Panc1 (cell line): ENCODE measurements at regions not wholly inside any gene's neighbourhood (a gene's known extent, or its start where the extent isn't known, plus 50 kb on each side); places are given as distances from the start of the nearest gene placed in this dataset.

Experiments used
- CTCF ChIP-seq: fragments of 450-650 bp; IDR thresholded peaks from 2 replicates; pipeline ENCODE4 v1.5.1; 2017; ENCODE audit warnings: mild to moderate bottlenecking
- POLR2AphosphoS5 ChIP-seq: IDR thresholded peaks from 2 replicates; pipeline ENCODE4 v1.6.1; 2012; ENCODE audit warnings: mild to moderate bottlenecking, low read depth, low read length, moderate library complexity

- no peak for TF ChIP-seq CTCF
- no peak for TF ChIP-seq POLR2AphosphoS5
Observed at GRCh38 chr2:16255120-16255519, 314.8 kb downstream of the MYCN start.
